ENCODE measurements at regions not wholly inside any gene's neighbourhood (a gene's known extent, or its start where the extent isn't known, plus 50 kb on each side); places are given as distances from the start of the nearest gene placed in this dataset.

DNA sequence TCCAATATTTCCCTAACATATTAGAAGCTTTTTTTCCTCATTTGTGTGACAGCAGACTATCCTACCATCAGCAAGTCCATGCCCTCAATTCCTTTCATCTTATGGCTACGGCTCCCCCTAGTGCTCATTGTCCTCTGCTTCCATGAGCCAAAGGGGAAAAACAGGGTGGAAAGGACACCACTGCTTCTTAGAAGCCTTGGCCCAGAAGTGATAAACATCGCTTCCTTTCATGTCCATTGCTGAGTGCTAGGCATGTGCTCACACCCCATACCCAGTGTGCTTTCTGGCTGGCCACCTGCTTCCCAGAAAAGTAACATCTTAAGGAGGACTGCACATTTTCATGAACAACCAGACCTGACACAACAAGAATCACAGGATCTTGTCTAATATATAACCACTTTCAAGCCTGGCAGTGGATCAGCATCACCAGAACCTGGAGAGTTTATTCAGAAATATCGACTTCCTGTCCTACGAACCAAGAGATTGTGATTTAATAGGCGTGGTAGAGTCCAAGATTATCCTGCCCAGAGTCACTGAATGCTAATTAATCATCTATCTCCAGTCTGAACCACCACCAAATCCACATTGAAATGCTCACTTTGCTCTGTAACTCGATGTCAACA is 650.5 kb upstream of the SORCS1 start:
- DNase-seq (ENCODE audit: low spot score) = peak; percentile 63

DNA sequence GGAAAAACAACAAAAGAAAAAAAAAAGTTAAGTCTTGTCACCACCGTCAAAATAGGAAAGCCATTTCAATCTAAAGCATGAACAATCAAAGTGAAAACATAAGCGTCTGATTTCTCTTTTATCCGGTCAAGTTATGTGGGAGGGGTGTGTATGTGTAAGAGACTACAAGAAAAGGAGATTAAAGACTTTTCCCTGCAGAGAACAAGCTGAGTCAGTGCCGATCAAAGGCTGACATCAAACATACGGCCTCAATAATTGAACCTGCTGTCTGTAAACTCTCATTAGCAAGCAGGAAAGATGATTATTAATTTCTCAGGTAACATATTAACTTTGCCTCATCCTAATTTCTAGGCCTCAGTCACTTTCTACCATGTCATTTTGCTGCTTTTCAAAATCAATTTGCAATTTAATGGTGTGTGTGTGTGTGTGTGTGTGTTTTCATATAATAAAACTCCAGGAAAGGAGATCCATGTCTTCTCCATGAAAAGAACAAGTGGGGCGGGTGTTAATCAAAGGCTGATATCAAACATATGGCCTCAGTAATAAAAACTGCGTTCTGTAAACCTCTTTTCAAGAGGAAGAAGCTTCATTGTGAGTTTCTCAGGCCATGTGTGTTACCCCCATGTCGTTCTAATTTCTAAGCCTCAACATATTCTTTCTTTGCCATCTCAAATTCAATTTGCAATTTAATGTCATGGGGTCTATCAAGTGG is 649.1 kb upstream of the SORCS1 start:
- DNase-seq (ENCODE audit: low spot score) = no peak

DNA sequence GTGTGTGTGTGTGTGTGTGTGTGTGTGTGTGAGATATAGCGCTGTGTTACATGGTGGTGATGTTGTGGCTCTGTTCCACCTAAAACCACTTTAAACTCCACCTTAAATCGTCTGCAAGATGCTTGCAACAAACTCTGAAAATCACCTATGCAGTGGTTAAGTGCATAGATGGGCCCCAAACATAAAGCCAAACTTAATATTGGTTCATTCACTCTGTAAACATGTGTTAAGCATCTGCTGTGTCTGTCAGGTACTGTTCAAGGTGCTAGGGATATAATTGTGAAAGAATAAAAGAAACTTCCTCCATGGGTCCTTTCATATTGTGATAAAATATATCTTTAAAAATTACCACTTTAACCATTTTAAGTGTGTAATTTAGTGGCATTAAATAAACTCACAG is 645.4 kb upstream of the SORCS1 start:
- DNase-seq (ENCODE audit: low spot score) = no peak

DNA sequence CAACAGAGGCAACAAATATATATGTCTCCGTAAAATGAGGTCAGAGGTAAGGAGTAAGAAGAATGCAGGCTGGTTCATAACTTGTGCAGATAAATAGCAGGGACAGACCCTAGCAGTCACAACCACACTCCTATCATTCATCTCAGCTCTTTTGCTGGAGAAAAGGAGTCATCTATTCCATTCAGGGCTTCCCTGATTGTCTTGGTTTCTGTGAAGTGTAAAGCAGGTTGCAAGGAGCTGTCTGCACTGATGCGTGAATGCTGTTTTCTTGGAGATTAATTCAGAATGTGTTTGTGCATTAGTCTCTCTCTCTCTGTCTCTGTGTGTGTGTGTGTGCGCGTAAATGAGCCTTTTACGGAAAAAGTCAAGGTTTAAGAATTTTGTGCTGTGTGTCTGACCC is 643.3 kb upstream of the SORCS1 start:
- no peak for DNase-seq (ENCODE audit: low spot score)

DNA sequence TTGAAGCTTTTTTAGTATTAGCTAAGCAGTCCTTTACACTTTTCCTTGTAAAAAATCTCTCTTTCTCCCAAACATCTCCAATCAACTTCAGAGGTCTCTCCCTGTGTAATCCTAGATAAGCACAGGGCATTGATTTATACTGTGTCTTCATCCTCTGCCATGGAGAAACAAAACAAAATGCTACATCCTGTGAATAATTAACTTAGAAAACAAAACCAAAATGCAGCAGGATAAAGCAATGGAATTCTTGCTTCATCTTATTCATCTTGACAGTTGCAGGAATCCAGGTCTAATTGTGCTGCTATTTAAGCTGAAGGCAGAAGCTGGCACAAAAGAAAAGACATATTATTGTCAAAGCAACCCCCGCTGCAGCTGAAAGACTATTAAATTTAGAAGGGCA is 641.5 kb upstream of the SORCS1 start:
- DNase-seq (ENCODE audit: low spot score) = no peak

DNA sequence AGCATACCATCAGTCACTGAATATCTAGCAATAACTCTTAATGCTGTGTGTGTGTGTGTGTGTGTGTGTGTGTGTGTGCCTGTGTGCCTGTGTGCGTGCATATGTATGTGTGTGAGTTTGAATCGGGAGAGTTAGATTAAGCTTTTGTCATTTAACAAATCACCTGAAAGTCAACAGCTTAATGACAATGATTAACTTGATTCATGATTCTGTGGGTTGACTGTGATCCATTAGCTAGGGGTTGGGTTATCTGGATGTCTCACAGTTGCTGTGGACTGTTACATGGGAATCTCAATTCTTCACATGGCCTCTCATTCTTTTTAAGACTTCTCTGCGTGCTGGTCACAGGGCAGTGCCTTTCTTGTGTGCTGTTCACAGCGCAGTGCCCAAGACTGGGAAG is 639.0 kb upstream of the SORCS1 start:
- DNase-seq (ENCODE audit: low spot score) = no peak

DNA sequence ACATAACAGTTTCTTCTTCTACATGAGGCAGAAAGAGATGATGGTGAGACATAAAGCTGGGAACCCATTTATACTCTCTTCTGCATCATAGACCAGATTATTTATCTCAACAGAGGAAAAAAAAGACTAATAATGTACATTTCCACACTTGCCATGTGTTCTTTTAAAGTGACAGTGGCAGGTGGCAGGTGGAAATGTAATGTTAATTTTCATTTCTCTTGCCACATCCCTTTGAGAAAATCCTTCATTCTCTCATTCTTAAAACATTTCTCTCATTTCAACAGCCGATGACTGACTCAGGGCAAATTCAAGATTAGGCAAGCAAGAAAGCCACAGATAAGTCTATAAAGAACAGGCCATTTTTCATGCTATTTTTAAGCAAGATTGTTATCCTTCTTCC is 635.6 kb upstream of the SORCS1 start:
- no peak for DNase-seq (ENCODE audit: low spot score)

GRCh38 chr10:107790271-107790670 is 625.8 kb upstream of the SORCS1 start:
- no peak for DNase-seq (ENCODE audit: low spot score)

DNA sequence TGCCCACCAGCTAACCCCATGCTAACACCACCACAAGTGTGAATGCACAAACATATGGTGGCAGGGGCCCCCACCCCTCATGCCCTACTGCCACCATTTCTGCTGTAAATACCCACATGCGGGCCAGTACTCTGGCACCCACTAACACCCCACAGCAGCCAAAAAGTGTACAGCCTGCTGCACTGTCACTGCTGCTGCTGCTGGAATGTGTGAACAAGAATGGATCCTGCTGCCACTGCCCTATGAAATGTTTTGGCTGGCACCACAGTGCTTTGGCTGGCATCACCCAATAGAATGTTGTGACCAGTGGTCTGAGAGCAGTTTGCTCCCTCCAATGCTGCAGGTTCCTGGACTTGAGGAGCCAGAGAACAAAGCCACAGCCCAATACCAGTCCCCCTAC is 606.6 kb upstream of the SORCS1 start:
- no peak for DNase-seq (ENCODE audit: low spot score)

DNA sequence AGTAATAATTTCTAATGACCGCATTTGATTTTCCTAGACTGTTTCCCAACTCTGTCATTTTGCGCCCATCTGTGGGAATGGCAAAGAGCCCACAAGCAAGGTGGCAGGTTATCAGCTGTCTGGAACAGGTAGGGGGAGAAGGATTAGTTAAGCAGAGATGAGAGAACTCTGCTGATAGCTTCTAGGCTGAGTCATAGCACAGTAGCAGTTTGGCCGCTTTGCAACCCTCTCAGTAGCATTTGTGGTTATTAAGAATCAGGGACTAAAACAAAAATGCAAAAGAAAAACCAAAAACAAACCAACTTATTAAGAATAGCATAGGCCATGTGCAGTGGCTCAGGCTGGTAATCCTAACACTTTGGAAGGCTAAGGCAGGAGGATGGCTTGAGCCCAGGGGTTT is 602.7 kb upstream of the SORCS1 start:
- peak; percentile 11 for DNase-seq (ENCODE audit: low spot score)

DNA sequence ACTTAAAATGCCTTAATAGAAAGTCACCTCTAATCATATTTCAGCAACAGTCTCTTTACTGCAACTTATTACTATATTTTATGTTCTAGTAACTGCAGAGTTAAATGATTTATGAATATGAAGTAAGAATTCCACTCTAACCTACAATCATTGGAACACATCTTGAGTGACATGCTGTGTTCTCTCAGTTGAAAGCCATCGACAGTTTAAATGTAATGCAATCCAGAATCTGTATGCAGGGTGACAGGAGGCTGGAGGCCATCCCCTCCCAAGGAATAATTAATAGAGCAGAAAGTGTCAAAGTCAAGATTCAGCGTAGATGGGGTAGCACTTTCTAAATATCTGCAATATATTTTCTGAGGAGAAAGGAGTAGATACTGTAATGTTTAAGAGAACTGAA is 590.3 kb upstream of the SORCS1 start:
- no peak for DNase-seq (ENCODE audit: low spot score)

DNA sequence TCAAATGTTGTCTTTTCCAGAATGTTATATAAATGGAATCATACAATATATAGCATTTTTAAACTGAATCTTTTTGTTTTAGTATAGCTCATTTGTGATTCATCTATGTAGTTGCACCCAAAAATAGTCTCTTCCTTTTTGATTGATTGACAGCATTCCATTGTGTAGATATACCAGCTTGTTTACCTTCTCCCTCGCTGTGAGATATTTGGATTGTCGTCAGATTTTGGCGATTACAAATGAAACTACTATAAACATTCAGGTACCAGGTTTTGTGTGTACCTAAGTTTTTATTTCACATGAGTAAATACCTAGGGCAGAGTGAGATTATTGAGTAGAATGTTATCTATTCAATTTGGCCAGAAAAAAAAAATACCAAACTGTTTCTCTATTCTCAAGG is 584.7 kb upstream of the SORCS1 start:
- no peak for DNase-seq (ENCODE audit: low spot score)

- DNase-seq (ENCODE audit: low spot score) = no peak
Measured at GRCh38 chr10:107747851-107748250, 583.3 kb upstream of the SORCS1 start.

DNA sequence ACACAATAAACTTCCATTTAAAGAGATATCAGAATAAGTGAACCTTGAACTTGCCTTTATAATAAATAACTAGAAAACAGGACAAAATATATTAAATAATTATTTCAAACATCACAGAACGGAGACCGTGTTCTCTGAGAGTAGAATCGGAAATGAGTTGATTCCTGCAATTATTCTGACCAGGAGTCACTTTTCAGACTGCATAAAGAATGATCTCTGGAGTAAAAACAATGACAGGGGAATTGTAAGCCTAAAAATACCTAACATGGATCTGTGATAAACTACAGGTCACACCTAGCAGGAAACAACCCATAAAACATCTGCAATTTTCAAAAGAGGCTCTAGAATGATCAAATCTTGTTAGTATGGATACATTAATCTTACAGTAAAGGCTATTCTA is 577.5 kb upstream of the SORCS1 start:
- no peak for DNase-seq (ENCODE audit: low spot score)

DNA sequence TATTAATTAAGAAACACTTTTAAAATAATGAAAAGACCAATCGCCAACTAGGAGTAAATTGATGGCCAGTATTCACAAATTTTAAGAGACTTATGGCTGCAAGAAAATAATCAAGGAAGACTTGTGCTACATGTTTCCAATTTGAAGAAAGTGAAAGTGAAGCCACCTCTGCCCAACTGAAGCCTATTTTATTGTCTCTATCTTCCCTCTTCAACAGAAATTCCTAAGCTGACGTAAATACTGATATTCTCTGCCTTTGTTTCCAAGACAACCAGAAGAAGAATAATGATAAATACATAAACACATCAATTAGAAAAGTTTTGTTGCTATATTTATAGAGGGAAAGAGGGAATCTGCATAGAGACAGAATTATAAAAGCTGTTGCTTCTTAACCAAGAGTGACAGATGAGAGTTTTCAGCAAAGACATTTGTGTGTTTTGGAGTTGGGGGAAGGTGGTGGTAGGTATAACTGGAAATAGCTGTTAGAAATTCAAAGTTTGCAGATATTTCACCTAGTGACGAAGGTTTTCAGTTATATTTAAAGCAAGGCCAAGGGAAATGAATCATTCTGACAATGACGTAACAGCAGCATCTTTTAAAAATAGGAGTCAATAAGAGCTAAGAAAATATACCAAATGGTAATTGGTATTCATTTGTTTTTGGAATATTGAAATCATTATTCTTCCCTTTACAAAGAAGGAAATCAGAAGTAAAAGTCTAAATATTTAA is 576.6 kb upstream of the SORCS1 start:
- peak; percentile 7 for DNase-seq (ENCODE audit: low spot score)

- no peak for DNase-seq (ENCODE audit: low spot score)
Measured at GRCh38 chr10:107739951-107740350, 575.4 kb upstream of the SORCS1 start.

- DNase-seq (ENCODE audit: low spot score) = peak; percentile 46
Measured at GRCh38 chr10:107733328-107734130, 569.0 kb upstream of the SORCS1 start.

DNA sequence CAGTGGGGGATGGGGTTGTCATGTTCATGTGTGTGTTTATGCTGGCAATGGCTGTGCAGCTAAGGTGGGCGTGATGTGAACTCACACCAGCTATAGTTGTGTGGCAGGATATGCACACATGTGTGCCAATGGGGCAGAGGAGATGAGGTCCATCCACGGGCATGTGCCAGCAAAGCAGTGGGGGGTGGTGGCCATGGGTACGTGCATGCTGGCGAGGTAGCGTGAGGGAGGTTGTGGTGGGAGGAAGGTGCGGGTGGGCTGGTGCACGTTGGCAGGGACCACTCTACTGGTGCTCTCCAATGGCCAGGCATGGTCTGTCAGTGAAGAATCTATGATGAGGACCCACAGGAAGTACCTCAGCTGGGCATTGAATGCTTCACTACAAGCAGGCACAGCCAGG is 567.5 kb upstream of the SORCS1 start:
- no peak for DNase-seq (ENCODE audit: low spot score)

DNA sequence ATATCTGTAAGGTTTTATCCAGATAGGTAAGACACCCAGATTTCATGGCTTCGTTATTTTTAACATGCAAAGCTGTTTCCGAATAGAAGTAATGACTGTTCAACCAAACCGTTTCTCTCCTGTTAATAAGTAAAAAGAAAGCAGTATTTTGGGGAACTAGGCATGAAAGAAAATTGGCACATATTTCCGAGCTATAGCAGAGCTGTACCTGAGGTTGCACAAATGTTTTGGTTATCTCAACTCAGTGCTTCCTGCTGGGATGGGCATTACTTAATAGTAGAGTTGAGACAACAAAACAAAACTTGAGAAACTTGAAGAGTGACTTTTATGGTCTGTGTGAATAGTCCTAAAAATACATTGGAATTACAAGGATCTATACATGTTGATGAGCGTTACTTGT is 564.3 kb upstream of the SORCS1 start:
- DNase-seq (ENCODE audit: low spot score) = no peak

GRCh38 chr10:107727767-107728317 is 563.3 kb upstream of the SORCS1 start:
- DNase-seq (ENCODE audit: low spot score) = no peak

GRCh38 chr10:107718864-107719263 is 554.4 kb upstream of the SORCS1 start:
- no peak for DNase-seq (ENCODE audit: low spot score)

- no peak for DNase-seq (ENCODE audit: low spot score)
Measured at GRCh38 chr10:107717046-107717445, 552.5 kb upstream of the SORCS1 start.
